ENCODE measurements at regions not wholly inside any gene's neighbourhood (a gene's known extent, or its start where the extent isn't known, plus 50 kb on each side); places are given as distances from the start of the nearest gene placed in this dataset.
A peak's percentile ranks its signal among the peaks of the same experiment; 100 is the strongest.

DNA sequence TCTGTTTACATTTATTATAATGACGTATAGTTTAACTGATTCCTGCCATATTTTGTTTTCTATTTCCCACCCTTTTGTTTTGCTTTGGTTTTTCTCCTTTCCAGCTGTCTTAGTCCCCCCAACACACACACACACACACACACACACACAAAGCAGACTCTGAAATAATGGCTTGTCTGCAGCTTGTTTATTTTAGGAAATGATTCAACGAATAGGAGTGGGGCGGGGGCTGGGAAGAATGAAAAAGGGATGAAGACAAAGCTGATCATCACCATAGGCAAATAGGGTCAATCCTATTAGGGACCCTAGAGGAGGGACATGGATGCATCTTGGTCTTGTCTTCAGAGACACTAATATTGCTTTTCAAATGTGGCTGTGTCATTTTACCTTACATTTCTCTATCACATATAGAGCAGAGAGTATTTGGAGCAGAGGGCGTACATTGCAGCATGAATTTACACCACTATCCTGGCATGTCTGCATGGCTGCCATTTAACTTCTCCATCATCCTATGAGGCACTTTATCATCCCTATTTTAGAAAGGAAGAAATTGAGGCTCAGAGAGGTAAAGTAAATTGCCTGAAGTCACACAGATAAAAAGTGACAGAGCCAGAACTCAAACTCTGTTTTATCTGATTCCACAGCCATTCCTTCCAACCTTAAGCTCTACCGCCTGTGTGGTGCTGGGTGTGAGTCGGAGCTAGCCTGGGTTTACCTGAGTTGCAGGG is 147.2 kb upstream of the TPM1 start:
- WGBS, 5 donors, result 62 to 72% (median 67%) methylated on average over 6 of the region's 6 CpGs
- intact Hi-C loops (cut with DNase I; ENCODE audit: low total_unique reads), result no loop called here
- no peak for TF ChIP-seq POLR2AphosphoS5 (IDR thresholded peaks at IDR 0.05)
- TF ChIP-seq EP300 (IDR thresholded peaks at IDR 0.05), result no peak
- TF ChIP-seq, protein P1, sequence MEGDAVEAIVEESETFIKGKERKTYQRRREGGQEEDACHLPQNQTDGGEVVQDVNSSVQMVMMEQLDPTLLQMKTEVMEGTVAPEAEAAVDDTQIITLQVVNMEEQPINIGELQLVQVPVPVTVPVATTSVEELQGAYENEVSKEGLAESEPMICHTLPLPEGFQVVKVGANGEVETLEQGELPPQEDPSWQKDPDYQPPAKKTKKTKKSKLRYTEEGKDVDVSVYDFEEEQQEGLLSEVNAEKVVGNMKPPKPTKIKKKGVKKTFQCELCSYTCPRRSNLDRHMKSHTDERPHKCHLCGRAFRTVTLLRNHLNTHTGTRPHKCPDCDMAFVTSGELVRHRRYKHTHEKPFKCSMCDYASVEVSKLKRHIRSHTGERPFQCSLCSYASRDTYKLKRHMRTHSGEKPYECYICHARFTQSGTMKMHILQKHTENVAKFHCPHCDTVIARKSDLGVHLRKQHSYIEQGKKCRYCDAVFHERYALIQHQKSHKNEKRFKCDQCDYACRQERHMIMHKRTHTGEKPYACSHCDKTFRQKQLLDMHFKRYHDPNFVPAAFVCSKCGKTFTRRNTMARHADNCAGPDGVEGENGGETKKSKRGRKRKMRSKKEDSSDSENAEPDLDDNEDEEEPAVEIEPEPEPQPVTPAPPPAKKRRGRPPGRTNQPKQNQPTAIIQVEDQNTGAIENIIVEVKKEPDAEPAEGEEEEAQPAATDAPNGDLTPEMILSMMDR (IDR thresholded peaks at IDR 0.05), result no peak
- TF ChIP-seq POLR2A (IDR thresholded peaks at IDR 0.05), result no peak
- H3K27ac ChIP-seq, result peak overlapping the region in 4 of 5 donors; percentile 77 to 93 (median 85)
- no peaks in the 10 kb centered on the region for H3K9me3 ChIP-seq
- peaks cover 25 to 51% (median 38%) of the 10 kb centered on the region in 4 donors for H3K4me1 ChIP-seq
- DNase-seq, result peak in 1 of 2 donors; percentile 51
- no peaks in the 10 kb centered on the region for H3K36me3 ChIP-seq
- H3K27me3 ChIP-seq, result no peaks in the 10 kb centered on the region
- no peak overlapping the region for H3K4me3 ChIP-seq

DNA sequence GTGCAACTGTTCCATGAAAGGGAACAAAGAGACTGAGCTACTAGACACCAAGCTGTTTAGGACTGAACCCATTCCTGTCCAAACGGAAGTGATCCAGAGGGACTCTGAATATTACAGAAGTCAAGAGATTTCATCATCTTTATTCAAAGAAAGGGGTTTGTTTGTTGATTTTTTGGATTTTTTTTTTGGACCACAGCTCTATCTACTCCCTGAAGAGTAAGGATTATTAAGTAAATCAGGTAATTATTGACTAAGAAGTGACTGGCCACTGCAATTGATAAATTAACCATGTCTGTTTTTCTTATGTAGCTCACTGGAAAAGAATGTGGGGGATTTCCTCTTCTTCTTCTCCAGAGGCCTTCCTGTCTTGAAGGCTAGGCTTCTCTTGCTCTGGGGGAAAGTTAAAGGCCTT is 146.6 kb upstream of the TPM1 start:
- no peaks in the 10 kb centered on the region for H3K9me3 ChIP-seq
- peaks cover 22 to 49% (median 38%) of the 10 kb centered on the region in 4 donors for H3K4me1 ChIP-seq
- intact Hi-C loops (cut with DNase I; ENCODE audit: low total_unique reads), result no loop called here
- peak overlapping the region in 4 of 5 donors; percentile 77 to 93 (median 85) for H3K27ac ChIP-seq
- H3K27me3 ChIP-seq, result no peaks in the 10 kb centered on the region
- no peak overlapping the region for H3K4me3 ChIP-seq
- peak in 1 of 2 donors; percentile 49 for DNase-seq
- TF ChIP-seq, protein P1 (IDR thresholded peaks at IDR 0.05), result no peak
- TF ChIP-seq POLR2A (IDR thresholded peaks at IDR 0.05) (no peak), EP300 (IDR thresholded peaks at IDR 0.05) (no peak), POLR2AphosphoS5 (IDR thresholded peaks at IDR 0.05) (no peak)
- H3K36me3 ChIP-seq, result no peaks in the 10 kb centered on the region
- 36 to 85% (median 65%) methylated on average over 1 of the region's 1 CpG for WGBS, 5 donors

DNA sequence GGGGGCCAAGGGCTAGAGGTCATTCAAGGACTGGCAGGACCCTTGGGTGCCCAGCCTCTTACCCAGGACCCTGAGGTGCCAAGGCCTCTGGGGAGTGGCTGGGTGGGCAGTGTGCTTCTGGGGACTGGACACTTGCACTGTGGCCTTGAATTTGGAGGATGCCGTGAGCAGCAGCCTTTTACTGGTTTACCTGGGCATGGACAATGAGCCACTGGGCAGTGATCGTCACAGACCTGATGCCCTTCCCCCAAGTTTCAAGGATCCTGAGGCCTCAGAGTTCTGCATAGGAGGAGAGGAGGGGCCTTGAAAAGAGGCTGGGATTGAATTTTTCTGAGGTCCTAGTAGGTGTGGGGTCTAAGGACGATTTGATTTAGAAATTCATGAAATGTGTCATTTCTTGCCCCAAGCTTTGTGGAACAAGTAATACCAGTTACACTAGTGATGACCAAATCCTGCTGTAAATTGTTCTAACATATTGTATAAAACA is 146.1 kb upstream of the TPM1 start:
- peak in 1 of 2 donors; percentile 58 for DNase-seq
- Histone ChIP-seq H3K9me3 (no peaks in the 10 kb centered on the region), H3K27me3 (no peaks in the 10 kb centered on the region), H3K27ac (peak overlapping the region; percentile 0 to 93 (median 85)), H3K4me1 (peaks cover 22 to 49% (median 39%) of the 10 kb centered on the region in 4 donors), H3K4me3 (no peak overlapping the region), H3K36me3 (no peaks in the 10 kb centered on the region)
- TF ChIP-seq EP300 (IDR thresholded peaks at IDR 0.05), result no peak
- no peak for TF ChIP-seq POLR2A (IDR thresholded peaks at IDR 0.05)
- TF ChIP-seq, protein P1 (IDR thresholded peaks at IDR 0.05), result no peak
- TF ChIP-seq POLR2AphosphoS5 (IDR thresholded peaks at IDR 0.05), result no peak
- 61 to 89% (median 80%) methylated on average over 2 to 3 of the region's 3 CpGs for WGBS, 5 donors
- intact Hi-C loops (cut with DNase I; ENCODE audit: low total_unique reads), result no loop called here

DNA sequence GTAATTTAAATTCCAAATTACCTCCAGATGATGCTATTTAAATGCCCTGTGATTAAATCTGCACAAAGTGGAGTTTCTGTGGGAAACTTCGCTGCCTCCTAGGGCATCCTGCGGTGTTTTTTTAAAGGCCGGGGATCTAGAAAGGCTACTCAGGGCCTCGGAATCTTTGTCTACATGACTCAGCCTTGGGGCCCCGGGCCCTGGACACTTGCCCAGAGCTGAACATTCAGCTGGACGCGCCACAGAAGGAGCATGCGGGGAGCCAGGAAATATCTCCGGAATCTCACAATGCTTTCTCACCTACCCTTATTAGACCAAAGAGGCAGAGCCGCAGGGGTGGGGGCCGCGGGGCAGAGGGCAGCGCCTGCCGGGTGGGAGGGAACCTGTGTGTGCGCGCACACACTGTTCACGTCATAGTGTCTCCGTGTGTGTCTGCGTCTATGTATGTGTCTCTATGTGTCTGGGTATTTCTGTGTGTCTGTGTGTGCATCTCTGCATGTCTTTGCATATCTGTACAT is 145.5 kb upstream of the TPM1 start:
- peak overlapping the region in 4 of 5 donors; percentile 77 to 93 (median 85) for H3K27ac ChIP-seq

More for the DNA sequence above, 145.5 kb upstream of the TPM1 start:
- Histone ChIP-seq H3K4me1 (peaks cover 22 to 55% (median 39%) of the 10 kb centered on the region in 4 donors), H3K36me3 (no peaks in the 10 kb centered on the region), H3K4me3 (peak overlapping the region in 1 of 4 donors; percentile 12), H3K9me3 (no peaks in the 10 kb centered on the region), H3K27me3 (no peaks in the 10 kb centered on the region)
- peak; percentile 80 for TF ChIP-seq EP300 (IDR thresholded peaks at IDR 0.05)
- peak; percentile 26 to 83 (median 66) for TF ChIP-seq POLR2AphosphoS5 (IDR thresholded peaks at IDR 0.05)
- no peak for TF ChIP-seq POLR2A (IDR thresholded peaks at IDR 0.05)
- intact Hi-C loops (cut with DNase I; ENCODE audit: low total_unique reads), result no loop called here
- WGBS, 5 donors, result 11 to 33% (median 12%) methylated on average over 19 of the region's 19 CpGs
- peak; percentile 88 to 94 for DNase-seq
